ENCODE measurements at regions not wholly inside any gene's neighbourhood (a gene's known extent, or its start where the extent isn't known, plus 50 kb on each side); places are given as distances from the start of the nearest gene placed in this dataset.

DNA sequence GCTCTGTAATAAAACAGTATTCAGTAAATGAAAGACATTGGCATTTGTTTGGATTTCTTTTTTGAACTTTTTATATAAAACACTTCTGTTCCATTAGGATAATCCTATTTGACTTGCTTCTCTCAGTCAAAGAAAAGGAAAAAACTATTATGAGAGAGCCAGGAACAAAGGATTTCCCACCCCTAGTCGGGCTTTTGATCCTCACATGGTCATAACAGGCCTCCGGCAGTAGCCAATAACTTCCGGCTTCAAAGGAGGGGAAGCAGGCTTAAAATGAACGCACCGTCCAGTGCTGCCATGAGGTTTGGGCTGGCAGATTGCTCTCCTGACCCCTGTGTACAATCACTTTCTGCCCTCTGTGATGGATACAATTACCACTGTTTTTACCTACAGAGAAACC, 209.3 kb downstream of the ZNF608 start:
- no TSS peak for BruUV-seq (replicated peaks)
- no peak overlapping the region for H3K9ac ChIP-seq (ENCODE audit: low read length)
- H3K9me3 ChIP-seq (ENCODE audit: control insufficient read depth in 1 of 2, insufficient read depth in 1 of 2, low read depth in 1 of 2, low read length in 2 of 2), result no peaks in the 10 kb centered on the region
- H2AFZ ChIP-seq (ENCODE audit: low read depth, low read length, poor library complexity, severe bottlenecking), result no peak overlapping the region
- POLR2A ChIA-PET, result no interaction called here
- DNase-seq (ENCODE audit: low read depth, low spot score) (no peak), ATAC-seq (no peak)
- no peaks in the 10 kb centered on the region for H3K36me3 ChIP-seq (ENCODE audit: control insufficient read depth in 1 of 2, insufficient read depth in 2 of 2, low read length in 2 of 2)
- H3K4me3 ChIP-seq (replicated peaks in 1 of 2; ENCODE audit: low read depth in 1 of 2, low read length in 2 of 2), result no peak overlapping the region
- H3K27me3 ChIP-seq (ENCODE audit: insufficient read depth, low read length), result no peaks in the 10 kb centered on the region
- H3K79me2 ChIP-seq (ENCODE audit: insufficient read depth, low read length), result no peaks in the 10 kb centered on the region
- H3K4me2 ChIP-seq (ENCODE audit: low read length), result no peak overlapping the region
- TF ChIP-seq JUND (IDR thresholded peaks at IDR 0.05) (no peak), SIN3A (IDR thresholded peaks at IDR 0.05; ENCODE audit: low read depth) (no peak), ZFX (IDR thresholded peaks at IDR 0.05) (no peak), EZH2 (IDR thresholded peaks at IDR 0.05) (no peak), POLR2A (IDR thresholded peaks at IDR 0.05; ENCODE audit: borderline replicate concordance, extremely low read depth, insufficient read depth, insufficient read length) (no peak), FOSL1 (IDR thresholded peaks at IDR 0.05; ENCODE audit: low read depth) (no peak), POLR2AphosphoS5 (IDR thresholded peaks at IDR 0.05; ENCODE audit: low read depth, low read length) (no peak), YY1 (IDR thresholded peaks at IDR 0.05; ENCODE audit: extremely low read depth, insufficient replicate concordance, low read depth, low read length) (no peak), CBX3 (IDR thresholded peaks at IDR 0.05; ENCODE audit: low read depth) (no peak), EGR1 (IDR thresholded peaks at IDR 0.05; ENCODE audit: low read depth) (no peak)
- TF ChIP-seq, protein P1, sequence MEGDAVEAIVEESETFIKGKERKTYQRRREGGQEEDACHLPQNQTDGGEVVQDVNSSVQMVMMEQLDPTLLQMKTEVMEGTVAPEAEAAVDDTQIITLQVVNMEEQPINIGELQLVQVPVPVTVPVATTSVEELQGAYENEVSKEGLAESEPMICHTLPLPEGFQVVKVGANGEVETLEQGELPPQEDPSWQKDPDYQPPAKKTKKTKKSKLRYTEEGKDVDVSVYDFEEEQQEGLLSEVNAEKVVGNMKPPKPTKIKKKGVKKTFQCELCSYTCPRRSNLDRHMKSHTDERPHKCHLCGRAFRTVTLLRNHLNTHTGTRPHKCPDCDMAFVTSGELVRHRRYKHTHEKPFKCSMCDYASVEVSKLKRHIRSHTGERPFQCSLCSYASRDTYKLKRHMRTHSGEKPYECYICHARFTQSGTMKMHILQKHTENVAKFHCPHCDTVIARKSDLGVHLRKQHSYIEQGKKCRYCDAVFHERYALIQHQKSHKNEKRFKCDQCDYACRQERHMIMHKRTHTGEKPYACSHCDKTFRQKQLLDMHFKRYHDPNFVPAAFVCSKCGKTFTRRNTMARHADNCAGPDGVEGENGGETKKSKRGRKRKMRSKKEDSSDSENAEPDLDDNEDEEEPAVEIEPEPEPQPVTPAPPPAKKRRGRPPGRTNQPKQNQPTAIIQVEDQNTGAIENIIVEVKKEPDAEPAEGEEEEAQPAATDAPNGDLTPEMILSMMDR (IDR thresholded peaks at IDR 0.05 in 2 of 3, conservative IDR thresholded peaks at IDR 0.05 in 1 of 3; ENCODE audit: borderline replicate concordance in 1 of 3, insufficient read depth in 1 of 3, low read depth in 2 of 3, low read length in 2 of 3), result no peak
- TF ChIP-seq, protein P2, sequence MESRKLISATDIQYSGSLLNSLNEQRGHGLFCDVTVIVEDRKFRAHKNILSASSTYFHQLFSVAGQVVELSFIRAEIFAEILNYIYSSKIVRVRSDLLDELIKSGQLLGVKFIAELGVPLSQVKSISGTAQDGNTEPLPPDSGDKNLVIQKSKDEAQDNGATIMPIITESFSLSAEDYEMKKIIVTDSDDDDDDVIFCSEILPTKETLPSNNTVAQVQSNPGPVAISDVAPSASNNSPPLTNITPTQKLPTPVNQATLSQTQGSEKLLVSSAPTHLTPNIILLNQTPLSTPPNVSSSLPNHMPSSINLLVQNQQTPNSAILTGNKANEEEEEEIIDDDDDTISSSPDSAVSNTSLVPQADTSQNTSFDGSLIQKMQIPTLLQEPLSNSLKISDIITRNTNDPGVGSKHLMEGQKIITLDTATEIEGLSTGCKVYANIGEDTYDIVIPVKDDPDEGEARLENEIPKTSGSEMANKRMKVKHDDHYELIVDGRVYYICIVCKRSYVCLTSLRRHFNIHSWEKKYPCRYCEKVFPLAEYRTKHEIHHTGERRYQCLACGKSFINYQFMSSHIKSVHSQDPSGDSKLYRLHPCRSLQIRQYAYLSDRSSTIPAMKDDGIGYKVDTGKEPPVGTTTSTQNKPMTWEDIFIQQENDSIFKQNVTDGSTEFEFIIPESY (IDR thresholded peaks at IDR 0.05; ENCODE audit: extremely low read depth, insufficient replicate concordance, low read length), result no peak
- H4K20me1 ChIP-seq (ENCODE audit: insufficient read depth), result no peaks in the 10 kb centered on the region
- H3K27ac ChIP-seq (ENCODE audit: low read depth, low read length), result no peak overlapping the region
- CTCF ChIA-PET, result no interaction called here
- H3K4me1 ChIP-seq (ENCODE audit: control insufficient read depth in 1 of 2, insufficient read depth in 2 of 2, low read length in 2 of 2), result no peaks in the 10 kb centered on the region
- RAD21 ChIA-PET (ENCODE audit: low non-redundant PET in 1 of 2, low total read pairs in 2 of 2, uncharacterized antibody in 2 of 2, unreplicated experiment in 2 of 2), result no interaction called here
- intact Hi-C loops (cut with micrococcal nuclease), result no loop called here
- H3K9me2 ChIP-seq (ENCODE audit: insufficient read depth), result no peaks in the 10 kb centered on the region

Data from HCT116 (cell line).